PC-9 (cell line): ENCODE measurements at regions not wholly inside any gene's neighbourhood (a gene's known extent, or its start where the extent isn't known, plus 50 kb on each side); places are given as distances from the start of the nearest gene placed in this dataset.

Experiments used
- BruUV-seq: library from RNA; stranded (reverse); fragments of 400-500 nt; replicated peaks from 2 replicates; lab custom pipeline; 2021; lab: Mats Ljungman, UMichigan
- CTCF ChIA-PET: fragments of 300-600 bp; sonication (Branson Sonifier 250); formaldehyde crosslinking; loops from one replicate; lab custom pipeline; 2022; ENCODE audit warnings: antibody characterized with exemption; lab: Charles Lee
- POLR2A ChIA-PET: fragments of 300-600 bp; sonication (Branson Sonifier 250); formaldehyde crosslinking; loops from one replicate; lab custom pipeline; 2022; ENCODE audit warnings: antibody characterized with exemption; ENCODE audit not compliant: unreplicated experiment; lab: Charles Lee
- DNase-seq, 2 experiments: peaks; one replicate each; pipeline versions ENCODE4 v3.0.0 to v3.0.0-alpha.2; 2015 to 2022; ENCODE audit warnings: mixed read lengths in 1 of 2
- H2AFZ ChIP-seq: fragments of 200-600 bp; sonication (generic); 2 replicates; pipeline ENCODE4 v1.8.1; 2017; ENCODE audit warnings: antibody characterized with exemption
- H3F3A ChIP-seq: fragments of 200-600 bp; sonication (generic); 2 replicates; pipeline ENCODE4 v1.8.1; 2017; ENCODE audit warnings: antibody characterized with exemption, mild to moderate bottlenecking, low read depth; ENCODE audit not compliant: insufficient read depth
- H3K27ac ChIP-seq: fragments of 200-600 bp; sonication (generic); 2 replicates; pipeline ENCODE4 v1.6.1; 2016; ENCODE audit warnings: mixed run types
- H3K27me3 ChIP-seq: fragments of 200-600 bp; sonication (generic); 2 replicates; pipeline ENCODE4 v1.6.1; 2016; ENCODE audit warnings: low read depth, mixed run types; ENCODE audit not compliant: insufficient read depth
- H3K36me3 ChIP-seq: fragments of 200-600 bp; sonication (generic); 2 replicates; pipeline ENCODE4 v1.6.1; 2016; ENCODE audit warnings: low read depth, mixed run types
- H3K4me1 ChIP-seq: fragments of 200-600 bp; sonication (generic); replicated peaks from 2 replicates; pipeline ENCODE4 v1.6.1; 2016; ENCODE audit warnings: mixed run types; ENCODE audit not compliant: insufficient read depth
- H3K4me2 ChIP-seq: fragments of 200-600 bp; sonication (generic); 2 replicates; pipeline ENCODE4 v1.6.1; 2017; ENCODE audit warnings: mixed run types
- H3K4me3 ChIP-seq: fragments of 200-600 bp; sonication (generic); 2 replicates; pipeline ENCODE4 v1.6.1; 2016; ENCODE audit warnings: mixed run types
- H3K79me2 ChIP-seq: fragments of 200-600 bp; sonication (generic); 2 replicates; pipeline ENCODE4 v1.6.1; 2017; ENCODE audit warnings: low read depth, mixed run types
- H3K9me2 ChIP-seq: fragments of 200-600 bp; sonication (generic); 2 replicates; pipeline ENCODE4 v1.8.1; 2017; ENCODE audit warnings: mild to moderate bottlenecking; ENCODE audit not compliant: insufficient read depth
- H3K9me3 ChIP-seq: fragments of 200-600 bp; sonication (generic); 2 replicates; pipeline ENCODE4 v1.8.1; 2016; ENCODE audit warnings: low read depth; ENCODE audit not compliant: insufficient read depth
- H4K20me1 ChIP-seq: fragments of 200-600 bp; sonication (generic); 2 replicates; pipeline ENCODE4 v1.8.1; 2017; ENCODE audit not compliant: insufficient read depth
- EZH2 ChIP-seq: fragments of 200-600 bp; sonication (generic); IDR thresholded peaks from 2 replicates; pipeline ENCODE4 v1.8.0; 2017; ENCODE audit warnings: antibody characterized with exemption, low read depth
- intact Hi-C: fragments of 100-400 bp; cut with micrococcal nuclease; formaldehyde crosslinking; loops from one replicate; pipeline ENCODE4 v1.10.0; 2022; ENCODE audit not compliant: unreplicated experiment
- TF ChIP-seq, protein P1 (sequence below): fragments of 200-600 bp; sonication (generic); conservative IDR thresholded peaks from 2 replicates; pipeline ENCODE4 v1.6.1; 2017; ENCODE audit warnings: mixed run types, antibody characterized with exemption, mild to moderate bottlenecking, moderate library complexity

DNA sequence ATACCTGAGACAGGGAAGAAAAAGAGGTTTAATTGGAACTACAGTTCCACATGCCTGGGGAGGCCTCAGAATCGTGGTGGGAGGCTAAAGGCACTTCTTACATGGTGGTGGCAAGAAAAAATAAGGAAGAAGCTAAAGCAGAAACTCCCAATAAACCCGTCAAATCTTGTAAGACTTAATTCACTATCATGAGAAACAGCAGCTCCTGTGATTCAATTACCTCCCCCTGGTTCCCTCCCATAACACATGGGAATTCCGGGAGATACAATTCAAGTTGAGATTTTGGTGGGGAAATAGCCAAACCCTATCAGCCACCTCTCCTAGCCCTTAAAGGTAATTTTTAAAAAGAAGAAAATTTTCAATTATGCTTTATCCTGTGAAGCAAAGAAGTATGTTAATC is 728.8 kb downstream of the RNF144A start:
- Histone ChIP-seq H3K4me3 (no peak overlapping the region), H3K9me2 (no peaks in the 10 kb centered on the region), H3F3A (no peaks in the 10 kb centered on the region), H2AFZ (no peak overlapping the region), H3K79me2 (no peaks in the 10 kb centered on the region), H3K4me1 (no peaks in the 10 kb centered on the region), H3K4me2 (no peak overlapping the region), H3K36me3 (no peaks in the 10 kb centered on the region), H3K27me3 (no peaks in the 10 kb centered on the region), H4K20me1 (no peaks in the 10 kb centered on the region), H3K27ac (no peak overlapping the region), H3K9me3 (no peaks in the 10 kb centered on the region)
- POLR2A ChIA-PET, result no interaction called here
- CTCF ChIA-PET, result no interaction called here
- TF ChIP-seq, protein P1, sequence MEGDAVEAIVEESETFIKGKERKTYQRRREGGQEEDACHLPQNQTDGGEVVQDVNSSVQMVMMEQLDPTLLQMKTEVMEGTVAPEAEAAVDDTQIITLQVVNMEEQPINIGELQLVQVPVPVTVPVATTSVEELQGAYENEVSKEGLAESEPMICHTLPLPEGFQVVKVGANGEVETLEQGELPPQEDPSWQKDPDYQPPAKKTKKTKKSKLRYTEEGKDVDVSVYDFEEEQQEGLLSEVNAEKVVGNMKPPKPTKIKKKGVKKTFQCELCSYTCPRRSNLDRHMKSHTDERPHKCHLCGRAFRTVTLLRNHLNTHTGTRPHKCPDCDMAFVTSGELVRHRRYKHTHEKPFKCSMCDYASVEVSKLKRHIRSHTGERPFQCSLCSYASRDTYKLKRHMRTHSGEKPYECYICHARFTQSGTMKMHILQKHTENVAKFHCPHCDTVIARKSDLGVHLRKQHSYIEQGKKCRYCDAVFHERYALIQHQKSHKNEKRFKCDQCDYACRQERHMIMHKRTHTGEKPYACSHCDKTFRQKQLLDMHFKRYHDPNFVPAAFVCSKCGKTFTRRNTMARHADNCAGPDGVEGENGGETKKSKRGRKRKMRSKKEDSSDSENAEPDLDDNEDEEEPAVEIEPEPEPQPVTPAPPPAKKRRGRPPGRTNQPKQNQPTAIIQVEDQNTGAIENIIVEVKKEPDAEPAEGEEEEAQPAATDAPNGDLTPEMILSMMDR, result no peak
- no peak for TF ChIP-seq EZH2
- BruUV-seq, result no TSS peak
- intact Hi-C loops, result no loop called here
- no peak for DNase-seq

- H2AFZ ChIP-seq, result no peak overlapping the region
- no peaks in the 10 kb centered on the region for H4K20me1 ChIP-seq
- H3K27me3 ChIP-seq, result no peaks in the 10 kb centered on the region
- TF ChIP-seq EZH2, result no peak
- TF ChIP-seq, protein P1, result no peak
- no peak overlapping the region for H3K4me2 ChIP-seq
- H3K4me1 ChIP-seq, result no peaks in the 10 kb centered on the region
- no peak overlapping the region for H3K27ac ChIP-seq
- intact Hi-C loops, result no loop called here
- no peaks in the 10 kb centered on the region for H3F3A ChIP-seq
- no peaks in the 10 kb centered on the region for H3K79me2 ChIP-seq
- POLR2A ChIA-PET, result no interaction called here
- no peaks in the 10 kb centered on the region for H3K36me3 ChIP-seq
- no TSS peak for BruUV-seq
- CTCF ChIA-PET, result no interaction called here
- no peaks in the 10 kb centered on the region for H3K9me3 ChIP-seq
- no peak for DNase-seq
- no peak overlapping the region for H3K4me3 ChIP-seq
- no peaks in the 10 kb centered on the region for H3K9me2 ChIP-seq
Measured at GRCh38 chr2:7646661-7647060, 729.4 kb downstream of the RNF144A start.

DNA sequence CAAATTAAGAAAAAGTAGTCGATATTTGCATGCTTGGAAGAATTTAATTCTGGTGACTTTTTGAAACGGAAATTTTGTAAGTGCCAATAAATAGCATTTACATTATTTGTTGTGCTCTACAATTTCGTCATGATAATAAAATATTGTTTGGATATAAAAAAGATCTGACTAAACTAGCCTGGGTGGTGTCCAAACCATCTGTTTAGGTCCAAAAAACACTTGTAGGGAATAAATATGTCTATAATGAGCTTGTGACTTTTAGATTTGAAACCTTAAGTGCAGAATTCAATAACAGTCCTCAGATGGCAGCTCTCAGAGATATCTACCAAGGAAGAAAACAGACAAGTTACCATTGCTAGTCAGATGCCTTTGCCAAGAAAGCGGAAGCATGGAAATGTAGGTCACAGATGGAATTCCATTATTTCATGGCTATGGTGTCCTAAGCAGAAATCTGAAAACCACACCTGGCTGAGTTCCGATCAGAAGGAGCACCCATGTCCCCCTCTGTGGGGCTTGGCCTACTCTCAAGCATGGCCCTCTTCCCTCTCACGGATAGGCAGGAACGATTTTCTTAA is 731.1 kb downstream of the RNF144A start:
- H3K4me1 ChIP-seq, result no peaks in the 10 kb centered on the region
- H3F3A ChIP-seq, result no peaks in the 10 kb centered on the region
- H3K36me3 ChIP-seq, result no peaks in the 10 kb centered on the region
- ChIA-PET POLR2A (no interaction called here), CTCF (no interaction called here)
- H4K20me1 ChIP-seq, result no peaks in the 10 kb centered on the region
- no peak overlapping the region for H3K27ac ChIP-seq
- no peak overlapping the region for H2AFZ ChIP-seq
- no peaks in the 10 kb centered on the region for H3K27me3 ChIP-seq
- intact Hi-C loops, result no loop called here
- no peak for DNase-seq
- H3K4me2 ChIP-seq, result no peak overlapping the region
- no peaks in the 10 kb centered on the region for H3K79me2 ChIP-seq
- BruUV-seq, result no TSS peak
- H3K9me2 ChIP-seq, result no peaks in the 10 kb centered on the region
- no peaks in the 10 kb centered on the region for H3K9me3 ChIP-seq
- H3K4me3 ChIP-seq, result no peak overlapping the region
- TF ChIP-seq EZH2, result no peak
- TF ChIP-seq, protein P1, result no peak
